Progenitor cell of endocrine pancreas (in vitro differentiated cells): ENCODE measurements at regions not wholly inside any gene's neighbourhood (a gene's known extent, or its start where the extent isn't known, plus 50 kb on each side); places are given as distances from the start of the nearest gene placed in this dataset.

ENCODE experiments used
- DNase-seq: peaks from one replicate; pipeline ENCODE4 v3.0.0; 2021; ENCODE audit warnings: low spot score; ENCODE audit not compliant: unreplicated experiment
- H3K27ac Mint-ChIP-seq: 2 replicates; pipeline ENCODE4 v1.8.0; 2021; ENCODE audit warnings: mild to moderate bottlenecking, moderate library complexity, mixed read lengths
- H3K27me3 Mint-ChIP-seq: 2 replicates; pipeline ENCODE4 v1.8.0; 2021; ENCODE audit warnings: mixed read lengths
- H3K36me3 Mint-ChIP-seq: 2 replicates; pipeline ENCODE4 v1.8.0; 2022; ENCODE audit warnings: mixed read lengths; ENCODE audit not compliant: insufficient read depth
- H3K4me1 Mint-ChIP-seq: 2 replicates; pipeline ENCODE4 v1.8.0; 2021; ENCODE audit warnings: low read depth, mixed read lengths
- H3K4me3 Mint-ChIP-seq: 2 replicates; pipeline ENCODE4 v1.8.0; 2021; ENCODE audit warnings: low read depth, mild to moderate bottlenecking, moderate library complexity, mixed read lengths
- H3K9me3 Mint-ChIP-seq: 2 replicates; pipeline ENCODE4 v1.8.0; 2021; ENCODE audit warnings: low read depth, mixed read lengths
- TF ChIP-seq, protein P1 (sequence below): fragments of 200-600 bp; sonication (generic); IDR thresholded peaks from one replicate; pipeline ENCODE4 v1.5.0; 2021; ENCODE audit warnings: antibody characterized with exemption, mild to moderate bottlenecking; ENCODE audit not compliant: unreplicated experiment

DNA sequence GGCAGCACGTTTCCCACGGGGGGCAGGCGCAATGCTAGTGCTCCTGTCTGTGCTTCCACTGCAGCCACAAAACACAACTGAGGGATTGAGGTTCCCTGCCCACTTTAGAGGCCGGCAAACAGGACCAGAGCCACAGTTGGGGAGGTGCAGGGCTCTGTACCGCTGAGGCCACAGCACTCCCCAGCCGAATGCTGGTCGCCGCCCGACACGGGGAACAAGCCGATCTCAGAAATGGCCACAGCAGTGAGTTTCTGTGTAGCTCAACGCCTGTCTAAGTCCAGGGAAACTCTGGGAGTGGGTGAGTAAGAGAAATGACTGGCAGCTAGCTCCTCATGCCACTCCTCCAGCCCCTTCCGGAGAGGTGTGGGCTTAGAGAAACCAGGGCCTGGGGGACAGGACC, 194.0 kb upstream of the VWC2 start:
- Mint-ChIP-seq H3K27me3 (no peaks in the 10 kb centered on the region), H3K27ac (no peak overlapping the region), H3K4me3 (no peak overlapping the region), H3K36me3 (no peaks in the 10 kb centered on the region), H3K9me3 (no peaks in the 10 kb centered on the region), H3K4me1 (no peaks in the 10 kb centered on the region)
- TF ChIP-seq, protein P1, sequence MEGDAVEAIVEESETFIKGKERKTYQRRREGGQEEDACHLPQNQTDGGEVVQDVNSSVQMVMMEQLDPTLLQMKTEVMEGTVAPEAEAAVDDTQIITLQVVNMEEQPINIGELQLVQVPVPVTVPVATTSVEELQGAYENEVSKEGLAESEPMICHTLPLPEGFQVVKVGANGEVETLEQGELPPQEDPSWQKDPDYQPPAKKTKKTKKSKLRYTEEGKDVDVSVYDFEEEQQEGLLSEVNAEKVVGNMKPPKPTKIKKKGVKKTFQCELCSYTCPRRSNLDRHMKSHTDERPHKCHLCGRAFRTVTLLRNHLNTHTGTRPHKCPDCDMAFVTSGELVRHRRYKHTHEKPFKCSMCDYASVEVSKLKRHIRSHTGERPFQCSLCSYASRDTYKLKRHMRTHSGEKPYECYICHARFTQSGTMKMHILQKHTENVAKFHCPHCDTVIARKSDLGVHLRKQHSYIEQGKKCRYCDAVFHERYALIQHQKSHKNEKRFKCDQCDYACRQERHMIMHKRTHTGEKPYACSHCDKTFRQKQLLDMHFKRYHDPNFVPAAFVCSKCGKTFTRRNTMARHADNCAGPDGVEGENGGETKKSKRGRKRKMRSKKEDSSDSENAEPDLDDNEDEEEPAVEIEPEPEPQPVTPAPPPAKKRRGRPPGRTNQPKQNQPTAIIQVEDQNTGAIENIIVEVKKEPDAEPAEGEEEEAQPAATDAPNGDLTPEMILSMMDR: no peak
- no peak for DNase-seq

DNA sequence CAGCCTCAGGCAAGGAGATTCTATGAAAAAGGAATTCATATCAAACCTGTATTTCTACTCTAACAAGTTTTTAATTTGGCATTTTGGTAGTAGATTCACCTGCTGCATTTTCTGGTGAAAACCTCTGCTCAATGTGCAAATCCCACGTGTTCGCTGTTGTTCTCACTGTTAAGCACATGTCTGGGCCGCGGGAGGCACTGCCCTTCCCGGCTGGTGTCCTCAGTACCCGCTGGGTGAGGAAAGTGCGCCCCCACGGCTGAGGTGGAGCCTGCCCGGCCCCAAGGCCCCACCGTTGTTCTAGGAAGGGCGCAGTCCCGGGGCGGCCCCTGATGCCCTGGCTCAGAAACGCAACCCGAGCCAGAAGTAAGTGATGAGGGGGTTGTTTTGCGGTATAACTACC, 193.4 kb upstream of the VWC2 start:
- Mint-ChIP-seq H3K4me3 (no peak overlapping the region), H3K9me3 (no peaks in the 10 kb centered on the region), H3K27me3 (no peaks in the 10 kb centered on the region), H3K36me3 (no peaks in the 10 kb centered on the region), H3K4me1 (no peaks in the 10 kb centered on the region), H3K27ac (no peak overlapping the region)
- TF ChIP-seq, protein P1: no peak
- DNase-seq: no peak

DNA sequence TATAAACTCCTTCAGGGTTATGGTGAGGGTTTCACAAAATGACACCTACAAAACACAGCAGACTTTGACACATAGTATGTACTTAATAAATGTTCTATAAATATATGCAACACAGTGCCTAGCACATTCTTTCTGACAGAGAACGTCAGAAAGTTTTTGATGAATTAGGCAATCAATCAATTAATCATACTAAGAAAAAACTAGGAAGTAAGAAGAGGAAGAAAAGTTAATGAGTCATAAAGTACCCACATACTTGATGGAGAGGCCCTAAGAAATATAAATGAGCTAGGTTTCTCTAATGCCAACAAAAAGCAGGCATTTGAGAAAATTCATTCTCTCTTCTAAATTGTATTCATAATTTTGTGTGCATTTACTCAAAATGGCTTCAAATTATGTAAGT, 192.7 kb upstream of the VWC2 start:
- no peak for DNase-seq
- Mint-ChIP-seq H3K9me3 (no peaks in the 10 kb centered on the region), H3K36me3 (no peaks in the 10 kb centered on the region), H3K27ac (no peak overlapping the region), H3K27me3 (no peaks in the 10 kb centered on the region), H3K4me3 (no peak overlapping the region), H3K4me1 (no peaks in the 10 kb centered on the region)
- TF ChIP-seq, protein P1: no peak

DNA sequence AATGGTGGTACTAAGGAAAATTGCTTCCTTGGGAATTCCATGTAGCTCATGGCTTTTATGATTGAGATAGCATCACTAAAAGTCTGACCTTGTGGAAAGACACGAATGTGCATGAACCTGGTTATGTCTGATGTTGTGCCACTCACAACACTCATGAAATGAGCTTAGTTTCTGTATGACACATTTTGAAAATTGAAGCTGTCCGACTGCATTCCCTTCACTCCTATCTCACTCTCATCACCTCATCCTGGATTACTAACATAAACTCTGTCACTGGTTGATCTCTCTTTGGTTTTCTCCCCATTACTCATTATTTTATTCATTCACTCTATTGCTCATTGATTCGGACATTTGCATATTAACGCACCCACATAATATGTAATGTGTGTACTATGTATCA, 190.0 kb upstream of the VWC2 start:
- H3K36me3 Mint-ChIP-seq: no peaks in the 10 kb centered on the region
- no peak overlapping the region for H3K27ac Mint-ChIP-seq
- TF ChIP-seq, protein P1: no peak
- DNase-seq: no peak
- no peaks in the 10 kb centered on the region for H3K27me3 Mint-ChIP-seq
- no peaks in the 10 kb centered on the region for H3K9me3 Mint-ChIP-seq
- no peaks in the 10 kb centered on the region for H3K4me1 Mint-ChIP-seq
- H3K4me3 Mint-ChIP-seq: no peak overlapping the region

DNA sequence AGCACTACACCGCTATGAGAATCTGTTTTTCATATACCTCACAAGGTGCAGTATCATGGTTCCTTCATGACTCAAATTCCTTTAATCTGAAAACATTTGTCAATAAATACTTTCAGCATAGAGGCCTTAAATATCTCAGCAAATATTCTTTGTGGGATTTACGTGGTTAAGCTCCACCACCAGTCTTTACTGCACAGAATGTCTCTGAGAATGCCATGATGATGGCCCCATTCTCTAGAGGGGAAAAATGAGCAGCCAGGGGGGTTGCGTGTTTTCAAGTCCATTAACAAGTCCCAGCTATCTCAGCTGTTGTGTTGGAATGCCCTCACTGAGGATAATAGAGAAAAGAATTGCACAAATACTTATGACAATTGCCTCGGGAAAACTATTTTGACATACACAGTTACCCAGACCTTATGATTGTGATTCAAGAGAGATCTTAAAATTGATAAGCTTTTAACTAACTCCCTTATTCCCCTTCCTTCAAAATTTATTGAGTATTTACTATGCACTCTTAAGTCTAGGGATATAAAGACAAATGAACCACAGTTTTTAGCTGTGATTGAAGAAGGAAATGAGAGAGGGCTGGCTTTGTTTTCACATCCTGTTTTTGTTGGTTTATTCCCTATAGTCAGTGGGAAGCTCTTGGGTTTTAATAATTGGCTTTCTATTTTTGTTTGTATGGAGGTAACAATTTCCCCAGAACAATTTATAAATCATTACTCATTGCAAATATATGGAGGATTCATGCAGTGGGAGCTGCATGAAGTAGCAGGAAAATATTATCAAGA, 176.5 kb upstream of the VWC2 start:
- Mint-ChIP-seq H3K27me3 (no peaks in the 10 kb centered on the region), H3K9me3 (no peaks in the 10 kb centered on the region), H3K36me3 (no peaks in the 10 kb centered on the region), H3K4me3 (no peak overlapping the region), H3K4me1 (no peaks in the 10 kb centered on the region), H3K27ac (no peak overlapping the region)
- DNase-seq: no peak
- TF ChIP-seq, protein P1: no peak
